ENCODE measurements at regions not wholly inside any gene's neighbourhood (a gene's known extent, or its start where the extent isn't known, plus 50 kb on each side); places are given as distances from the start of the nearest gene placed in this dataset.
"Not testable (repeated sequence)": the region's sequence is repeated elsewhere in the genome, so short reads cannot be mapped to it uniquely, and the experiment has no call there.

DNA sequence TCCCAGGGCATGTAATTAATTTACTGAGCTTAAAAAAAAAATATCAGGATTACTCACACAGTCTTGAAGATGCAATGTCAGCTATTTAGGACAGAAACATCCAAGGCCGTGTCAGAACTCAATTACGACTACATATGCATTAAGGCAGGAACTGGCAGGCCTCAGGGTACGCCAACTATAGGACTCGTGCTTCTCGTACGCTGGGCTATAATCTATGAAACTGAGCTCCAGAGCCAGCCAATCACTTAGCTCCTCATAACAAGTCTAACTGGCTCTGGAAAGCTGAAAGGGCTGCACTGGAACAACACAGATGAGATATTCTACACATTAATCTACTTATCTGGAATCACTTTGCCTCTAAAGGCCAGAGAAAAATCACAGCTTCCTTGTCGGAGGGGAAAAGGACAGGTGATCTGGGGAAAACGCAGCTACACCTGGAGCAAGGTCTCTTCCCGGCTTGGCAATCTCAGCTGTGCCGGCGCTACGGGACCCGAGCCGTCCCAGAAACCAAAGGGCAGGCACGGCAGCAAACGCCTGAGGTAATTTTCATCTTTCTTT lies 212.0 kb downstream of the DEPDC1B start:
- no peak for DNase-seq

DNA sequence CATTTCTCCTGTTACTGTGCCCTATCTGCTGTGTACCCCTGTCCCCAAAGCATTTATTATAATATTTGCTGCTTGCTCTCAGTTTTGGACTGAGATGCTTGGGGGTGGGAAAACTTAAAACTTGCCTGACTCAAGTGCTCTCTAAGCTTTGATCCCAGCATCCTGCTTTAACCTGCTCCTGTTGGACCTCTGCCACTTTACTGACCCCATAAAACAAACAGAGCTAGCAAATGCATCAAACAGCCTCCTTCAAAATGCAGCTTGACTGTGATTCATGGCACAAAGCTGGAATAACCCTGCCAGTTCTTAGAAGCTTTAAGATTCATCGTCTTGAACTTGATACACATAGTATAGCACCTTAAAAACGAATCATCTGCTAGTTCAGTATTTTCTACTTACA lies 212.5 kb downstream of the DEPDC1B start:
- DNase-seq: no peak

DNA sequence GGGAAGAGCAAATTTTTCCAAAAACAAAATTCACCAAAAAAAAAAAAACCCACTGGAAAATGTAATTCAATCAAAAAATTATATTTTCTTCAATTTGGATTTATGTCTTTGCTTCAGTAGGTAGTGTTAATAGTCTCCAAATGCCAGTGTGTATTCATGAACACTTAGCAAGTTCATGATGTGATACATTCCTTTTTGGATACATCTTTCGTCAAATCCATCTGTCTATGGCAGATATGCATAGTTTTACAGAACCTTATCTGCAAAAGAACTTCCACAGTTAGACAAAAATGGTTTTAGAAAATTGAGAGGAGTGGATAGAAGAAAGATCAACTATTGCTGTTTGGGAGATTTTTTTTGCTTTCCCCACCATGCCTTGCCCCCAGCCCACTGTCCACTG lies 214.6 kb downstream of the DEPDC1B start:
- DNase-seq: no peak

DNA sequence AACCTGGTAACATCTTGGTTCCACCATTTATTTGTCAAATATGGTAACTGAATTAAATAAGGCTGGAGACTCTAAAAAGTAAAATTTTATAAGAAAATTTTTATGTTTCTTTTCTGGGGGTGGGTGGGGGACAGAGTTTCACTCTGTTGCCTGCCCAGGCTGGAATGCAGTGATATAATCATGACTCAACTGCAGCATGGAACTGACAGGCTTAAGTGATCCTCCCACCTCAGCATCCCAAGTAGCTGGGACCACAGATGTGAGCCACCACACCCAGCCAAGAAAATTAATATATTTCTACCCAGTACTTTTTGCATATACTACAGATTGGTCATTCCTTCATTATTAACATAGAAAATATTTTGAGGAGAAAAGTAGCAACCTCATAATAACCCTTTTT lies 216.9 kb downstream of the DEPDC1B start:
- no peak for DNase-seq

DNA sequence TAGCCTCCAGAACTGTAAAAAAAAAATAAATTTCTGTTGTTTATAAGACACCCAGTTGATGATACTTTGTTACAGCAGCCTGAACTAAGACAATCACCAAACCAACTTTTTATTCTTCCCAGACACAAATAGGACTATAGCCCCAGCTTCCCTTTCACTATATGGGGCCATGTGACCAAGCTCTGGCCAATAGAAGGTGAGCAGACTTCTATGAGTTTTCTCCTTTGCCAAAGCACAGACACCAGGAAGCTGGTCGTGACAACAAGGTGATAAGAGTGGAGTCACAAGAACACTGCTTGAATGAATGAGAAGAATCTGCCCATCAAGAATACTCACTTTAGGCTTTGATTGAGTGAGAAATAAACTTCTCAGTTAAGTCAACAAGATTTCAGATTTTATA lies 217.7 kb downstream of the DEPDC1B start:
- DNase-seq: no peak

DNA sequence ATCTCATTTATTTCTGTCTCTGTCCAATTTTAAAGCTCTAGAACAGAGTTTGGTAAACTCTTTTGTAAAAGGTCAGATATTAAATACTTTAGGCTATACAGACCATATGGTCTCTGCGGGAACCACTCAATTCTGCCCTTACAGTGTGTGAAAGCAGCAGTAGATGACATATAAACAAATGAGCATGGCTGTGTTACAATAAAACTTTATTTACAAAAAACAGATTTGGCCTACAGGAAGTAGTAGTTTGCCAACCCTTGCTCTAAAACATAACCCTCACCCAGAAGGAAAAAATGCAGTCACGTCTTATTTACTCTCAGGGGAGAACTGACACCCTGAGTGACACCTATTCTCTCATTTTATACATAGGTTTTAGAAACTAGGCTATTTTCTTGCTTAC lies 220.4 kb downstream of the DEPDC1B start:
- DNase-seq: no peak

DNA sequence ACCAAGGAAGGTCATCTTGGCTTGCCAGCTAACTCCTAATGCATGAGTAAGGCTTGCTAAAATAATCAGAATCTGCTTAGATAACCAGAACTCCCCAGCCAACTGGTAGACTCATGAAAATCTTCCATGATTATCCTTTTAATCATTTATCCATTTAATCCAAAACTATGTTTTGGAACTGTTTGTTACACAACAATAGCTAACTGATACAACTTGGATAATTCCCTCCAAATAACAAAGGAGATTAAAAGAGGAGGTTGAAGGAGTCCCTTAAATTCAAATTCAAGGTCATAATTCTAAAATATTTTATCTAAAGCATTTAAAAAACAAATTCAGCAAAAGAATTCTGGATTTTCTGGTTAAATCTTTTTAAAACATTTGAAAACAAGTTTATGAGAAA lies 222.1 kb downstream of the DEPDC1B start:
- no peak for DNase-seq

DNA sequence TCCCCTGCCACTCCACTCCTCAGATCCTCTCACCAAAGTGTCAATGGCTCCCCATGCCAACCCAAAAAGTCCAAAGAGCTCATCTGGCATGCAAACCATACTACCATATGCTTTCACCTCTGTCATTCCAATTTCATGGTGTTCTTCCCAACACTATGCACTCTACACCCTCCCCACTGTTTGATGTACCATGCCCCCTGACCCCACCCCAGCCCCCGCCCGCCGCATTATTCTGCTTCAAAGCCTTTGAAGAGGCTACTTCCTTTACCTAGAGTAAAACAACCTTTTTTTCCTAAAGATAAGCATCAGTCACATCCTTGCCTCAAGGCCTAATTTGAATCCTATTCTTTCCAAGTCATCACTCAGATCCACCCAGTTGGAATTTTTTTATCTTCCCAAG lies 226.3 kb downstream of the DEPDC1B start:
- DNase-seq: no peak

DNA sequence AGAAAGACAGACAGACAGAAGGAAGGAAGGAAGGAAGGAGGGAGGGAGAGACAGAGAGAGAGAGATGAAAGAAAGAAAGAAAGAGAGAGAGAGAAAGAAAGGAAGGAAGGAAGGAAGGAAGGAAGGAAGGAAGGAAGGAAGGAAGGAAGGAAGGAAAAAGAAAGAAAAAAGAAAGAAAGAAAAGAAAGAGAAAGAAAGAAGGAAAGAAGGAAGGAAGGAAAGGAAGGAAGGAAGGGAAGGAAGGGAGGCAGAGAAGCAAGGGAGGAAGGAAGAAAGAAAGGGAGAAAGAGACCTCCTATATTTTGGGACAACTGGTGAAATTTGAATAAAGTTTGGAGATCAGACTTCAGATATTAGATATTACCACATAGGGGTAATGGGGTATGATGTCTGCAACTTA lies 226.9 kb downstream of the DEPDC1B start:
- not testable (repeated sequence) for DNase-seq

DNA sequence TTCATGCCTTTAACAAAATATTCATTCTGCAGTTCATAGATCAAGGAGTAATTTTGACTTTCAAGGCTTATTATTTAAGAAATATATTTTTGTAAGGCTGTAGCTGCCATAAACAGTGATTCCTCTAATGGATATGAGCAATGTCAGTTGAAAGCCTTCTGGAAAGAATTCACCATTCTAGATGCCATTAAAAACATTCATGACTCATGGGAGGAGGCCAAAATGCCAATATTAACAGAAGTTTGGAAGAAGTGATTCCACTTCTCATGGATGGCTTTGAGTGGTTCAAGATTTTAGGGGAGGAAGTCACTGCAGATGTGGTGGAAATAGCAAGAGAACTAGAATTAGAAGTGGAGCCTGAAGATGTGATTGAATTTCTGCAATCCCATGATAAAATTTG lies 229.1 kb downstream of the DEPDC1B start:
- no peak for DNase-seq

DNA sequence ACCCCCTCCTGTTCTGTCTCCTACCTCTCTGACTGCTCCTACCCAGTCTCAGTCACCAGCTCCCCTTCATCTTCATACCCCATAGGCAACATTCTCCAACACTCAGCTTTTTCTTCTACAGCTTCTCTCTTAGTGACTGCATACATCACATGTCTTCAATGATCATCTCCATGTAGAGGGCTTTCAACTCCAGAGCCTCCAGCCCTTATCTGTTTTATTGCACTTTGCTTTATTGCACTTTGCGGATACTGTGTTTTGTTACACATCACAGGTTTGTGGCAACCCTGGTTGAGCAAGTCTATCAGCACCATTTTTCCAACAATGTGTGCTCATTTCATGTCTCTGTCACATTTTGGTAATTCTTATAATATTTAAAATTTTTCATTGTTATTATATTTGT lies 230.7 kb downstream of the DEPDC1B start:
- DNase-seq: no peak

DNA sequence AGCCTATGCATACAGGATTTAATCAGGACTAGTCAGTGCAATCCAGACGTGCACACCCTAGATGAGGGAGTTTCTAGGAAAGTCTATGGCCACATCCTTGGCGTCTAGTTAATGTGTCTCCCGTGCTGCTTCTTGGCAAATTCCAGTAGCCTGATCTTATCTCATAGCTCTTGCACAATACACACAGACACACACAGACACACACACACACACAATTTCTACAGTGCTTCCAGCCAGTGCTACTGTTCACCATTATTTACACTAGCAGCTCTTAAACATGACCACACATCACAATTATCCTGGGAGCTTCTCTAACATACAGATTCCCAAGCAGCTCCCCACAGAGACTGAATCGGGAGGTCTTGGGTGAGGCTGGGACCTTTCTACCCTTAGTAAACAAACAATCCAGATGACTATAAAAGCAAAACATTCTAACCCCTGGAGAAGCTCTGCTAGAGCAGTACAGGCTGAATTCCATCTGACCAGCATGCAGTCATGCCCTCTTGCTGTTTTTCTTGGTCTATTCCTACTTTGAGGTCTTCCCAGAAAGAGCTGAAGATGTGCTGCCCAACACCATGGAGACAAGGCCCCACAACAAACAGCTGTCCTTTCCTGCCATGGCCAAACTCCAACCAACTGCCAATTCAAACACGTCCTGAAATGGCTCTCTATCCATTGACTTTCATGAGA lies 236.6 kb downstream of the DEPDC1B start:
- DNase-seq: no peak

DNA sequence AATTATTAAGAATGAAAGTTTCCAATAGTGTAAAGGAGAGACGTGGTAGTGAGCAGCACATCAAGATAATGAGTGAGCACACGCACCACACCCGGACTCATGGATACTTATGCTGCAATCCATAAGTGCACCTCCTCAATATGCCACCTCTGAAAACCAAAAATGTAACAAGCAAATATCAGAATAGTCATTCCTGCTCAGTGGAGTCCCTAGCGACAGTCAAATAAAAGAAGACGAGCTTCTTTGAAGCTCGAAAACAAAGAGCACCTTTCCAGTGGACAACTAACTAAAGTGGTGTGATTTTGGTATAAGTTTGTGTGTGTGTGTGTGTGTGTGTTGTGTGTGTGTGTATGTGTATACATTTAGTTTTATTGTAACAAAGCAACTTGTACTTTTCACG lies 241.3 kb downstream of the DEPDC1B start:
- no peak for DNase-seq

DNA sequence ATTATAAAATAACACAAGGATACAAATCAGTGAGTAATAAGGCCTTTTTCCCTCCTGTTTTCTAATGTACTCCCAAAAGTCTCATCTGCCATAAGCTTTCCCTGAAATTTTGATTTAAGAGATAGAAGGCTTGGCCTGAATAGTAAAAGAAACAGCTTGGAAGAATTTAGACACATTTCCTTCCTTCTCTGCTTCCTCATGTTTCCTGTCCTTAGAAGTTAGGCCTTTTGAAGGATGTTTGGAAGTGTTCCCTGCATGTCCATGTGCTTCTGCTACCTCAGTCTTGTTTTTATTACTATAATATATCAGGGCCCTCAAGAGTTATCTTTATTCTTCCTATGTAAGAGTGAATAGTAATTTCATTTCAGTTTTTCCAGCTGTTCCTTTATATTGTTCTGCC lies 242.7 kb downstream of the DEPDC1B start:
- no peak for DNase-seq

DNA sequence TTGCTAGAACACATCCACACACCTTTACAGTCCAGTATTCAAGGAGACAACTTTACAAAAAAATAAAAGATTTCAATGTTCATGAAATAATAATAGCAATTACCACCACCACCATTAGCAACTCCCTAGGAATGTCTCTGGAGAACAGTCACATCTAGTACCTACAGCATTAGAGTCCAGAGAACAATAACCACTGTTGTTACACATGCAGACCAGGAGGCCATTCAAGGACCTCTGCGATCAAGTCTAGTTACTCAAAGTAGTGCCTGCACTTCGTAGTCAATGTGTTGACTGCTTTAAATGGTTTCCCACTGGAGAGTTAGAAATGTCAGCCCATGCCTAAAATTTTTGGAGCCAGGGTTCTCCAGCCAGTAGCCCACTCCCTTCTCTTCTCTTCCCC lies 244.4 kb downstream of the DEPDC1B start:
- no peak for DNase-seq

DNA sequence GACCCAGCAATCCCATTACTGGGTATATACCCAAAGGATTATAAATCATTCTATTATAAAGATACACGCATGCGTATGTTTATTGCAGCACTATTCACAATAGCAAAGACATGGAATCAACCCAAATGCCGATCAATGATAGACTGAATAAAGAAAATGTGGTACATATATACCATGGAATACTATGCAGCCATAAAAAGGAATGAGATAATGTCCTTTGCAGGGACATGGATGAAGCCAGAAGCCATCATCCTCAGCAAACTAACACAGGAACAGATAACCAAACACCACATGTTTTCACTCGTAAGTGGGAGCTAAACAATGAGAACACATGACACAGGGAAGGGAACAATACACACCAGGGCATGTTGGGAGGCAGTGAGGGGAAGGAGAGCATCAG lies 245.7 kb downstream of the DEPDC1B start:
- DNase-seq: not testable (repeated sequence)

DNA sequence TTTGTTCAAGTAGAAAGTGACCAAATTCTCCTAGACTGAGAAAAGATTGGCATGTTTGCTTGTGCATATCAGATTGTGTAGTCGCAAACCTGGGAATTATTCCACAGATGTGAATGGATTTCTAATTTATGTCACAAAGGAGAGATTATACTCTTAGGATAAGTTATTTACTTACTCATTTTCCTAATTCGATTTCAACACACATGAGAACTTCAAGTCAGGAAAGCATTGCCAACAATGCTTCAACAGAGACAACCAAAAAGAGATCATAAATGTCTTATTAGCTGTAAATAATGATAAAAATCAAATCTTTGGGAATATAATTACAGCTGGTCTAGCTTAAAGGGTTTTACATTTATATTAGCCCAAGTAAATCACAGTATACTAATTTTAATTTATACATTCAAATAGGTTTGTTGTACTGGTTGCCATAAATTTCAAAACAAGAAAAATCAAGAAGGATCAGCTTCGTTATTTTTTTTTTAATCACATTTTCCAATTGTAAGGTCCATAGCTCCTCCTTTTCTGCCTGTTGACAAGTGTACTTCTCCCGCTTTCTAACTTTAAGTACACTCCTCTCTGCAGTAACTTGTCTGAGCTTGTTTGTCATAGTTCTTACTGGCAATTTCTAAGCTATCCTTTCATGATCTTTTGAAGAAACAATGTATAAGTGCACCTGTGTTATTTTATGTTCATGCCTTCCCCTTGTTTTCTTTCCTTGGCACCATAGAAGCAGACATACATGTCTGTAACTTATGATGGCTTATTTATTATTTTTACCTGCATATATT lies 246.6 kb downstream of the DEPDC1B start:
- DNase-seq: no peak

DNA sequence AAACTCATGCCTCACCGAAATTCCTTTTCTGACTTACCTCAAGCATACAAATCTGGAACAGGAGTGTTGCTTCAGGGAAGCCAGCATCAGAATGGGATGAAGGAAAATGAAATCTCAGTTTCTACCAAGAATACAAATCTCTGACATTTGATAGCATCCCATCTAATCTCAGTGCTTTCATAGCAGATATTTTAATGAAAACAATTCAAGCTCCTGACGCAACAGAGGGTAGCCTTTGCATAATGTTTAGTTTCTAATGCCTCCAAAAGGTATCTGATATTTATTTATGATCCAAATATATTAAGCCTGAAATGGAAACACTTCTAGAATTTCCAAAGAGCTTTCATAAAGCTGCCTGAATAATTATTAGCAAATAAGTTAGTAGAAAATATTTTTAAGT lies 251.4 kb downstream of the DEPDC1B start:
- DNase-seq: no peak

DNA sequence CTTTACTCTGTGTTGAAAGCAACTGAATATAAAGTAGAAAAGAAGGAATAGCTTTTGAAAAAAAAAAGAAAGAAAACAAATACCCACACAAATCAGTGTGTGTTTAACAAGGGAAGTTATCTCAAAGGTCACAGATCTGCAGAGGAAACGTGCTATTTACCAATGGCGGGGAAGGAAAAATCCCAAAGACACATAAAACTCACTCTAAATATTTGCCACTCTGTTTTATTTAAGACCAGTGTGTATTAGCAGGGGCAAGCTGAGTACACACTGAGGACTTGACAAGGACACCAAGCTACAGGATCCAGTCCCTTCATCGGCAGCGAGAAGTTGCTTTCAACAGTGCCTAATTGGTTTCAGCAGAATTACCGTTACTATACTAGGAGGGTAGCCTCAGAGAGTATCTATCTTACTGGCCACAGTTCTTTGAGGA lies 252.5 kb downstream of the DEPDC1B start:
- no peak for DNase-seq

DNA sequence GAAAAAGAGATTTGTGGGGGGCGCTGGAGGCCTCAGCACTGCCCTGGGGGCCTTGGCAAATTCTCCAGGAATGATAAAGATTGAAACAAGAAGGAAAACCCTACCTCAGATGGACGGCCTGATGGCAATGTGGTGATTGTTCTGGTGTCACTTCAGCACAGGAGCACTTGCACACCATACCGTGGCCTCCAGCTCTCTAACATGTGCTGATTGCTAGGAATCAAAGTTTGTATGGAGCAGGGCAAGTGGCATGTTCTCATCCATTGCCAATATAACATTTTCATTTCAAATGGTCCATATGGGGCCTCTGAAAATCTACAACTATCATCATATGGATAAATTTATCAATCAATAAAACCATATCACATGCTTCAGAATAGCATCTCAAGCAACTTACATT lies 253.0 kb downstream of the DEPDC1B start:
- no peak for DNase-seq

DNA sequence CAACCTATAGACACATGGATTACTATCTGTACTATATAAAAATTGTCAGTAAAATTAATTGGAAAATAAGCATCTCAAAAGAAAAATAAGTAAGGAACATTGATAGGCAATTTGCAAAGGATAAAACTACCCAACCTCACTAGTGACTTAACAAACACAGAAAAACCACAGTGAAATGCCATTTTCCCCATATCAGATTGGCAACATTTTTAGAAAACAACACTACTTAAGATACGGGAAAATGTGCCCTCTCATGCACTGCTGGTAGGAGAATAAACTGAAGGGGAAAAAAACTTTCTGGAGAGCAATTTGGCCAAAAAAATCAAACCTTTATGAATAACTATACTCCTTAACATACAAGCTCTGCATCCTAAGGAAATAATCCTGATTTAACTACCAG lies 254.0 kb downstream of the DEPDC1B start:
- no peak for DNase-seq

DNA sequence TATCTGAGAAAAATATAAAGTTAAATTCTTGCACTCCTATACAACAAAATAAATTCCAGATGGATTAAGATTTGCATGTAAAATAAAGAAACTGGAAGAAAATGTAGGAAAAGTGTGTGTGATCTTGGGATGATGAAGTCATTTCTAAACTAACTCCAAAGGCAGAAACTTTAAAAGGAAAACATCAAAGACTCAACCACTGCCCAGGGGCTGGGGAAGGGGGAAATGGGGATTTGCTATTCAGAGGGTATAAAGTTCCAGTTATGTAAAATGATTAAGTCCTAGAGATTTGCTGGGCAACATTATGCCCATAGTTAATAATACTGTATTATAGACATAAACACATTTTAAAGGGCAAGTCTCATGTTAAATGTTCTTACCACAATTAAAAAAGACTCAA lies 254.5 kb downstream of the DEPDC1B start:
- no peak for DNase-seq

DNA sequence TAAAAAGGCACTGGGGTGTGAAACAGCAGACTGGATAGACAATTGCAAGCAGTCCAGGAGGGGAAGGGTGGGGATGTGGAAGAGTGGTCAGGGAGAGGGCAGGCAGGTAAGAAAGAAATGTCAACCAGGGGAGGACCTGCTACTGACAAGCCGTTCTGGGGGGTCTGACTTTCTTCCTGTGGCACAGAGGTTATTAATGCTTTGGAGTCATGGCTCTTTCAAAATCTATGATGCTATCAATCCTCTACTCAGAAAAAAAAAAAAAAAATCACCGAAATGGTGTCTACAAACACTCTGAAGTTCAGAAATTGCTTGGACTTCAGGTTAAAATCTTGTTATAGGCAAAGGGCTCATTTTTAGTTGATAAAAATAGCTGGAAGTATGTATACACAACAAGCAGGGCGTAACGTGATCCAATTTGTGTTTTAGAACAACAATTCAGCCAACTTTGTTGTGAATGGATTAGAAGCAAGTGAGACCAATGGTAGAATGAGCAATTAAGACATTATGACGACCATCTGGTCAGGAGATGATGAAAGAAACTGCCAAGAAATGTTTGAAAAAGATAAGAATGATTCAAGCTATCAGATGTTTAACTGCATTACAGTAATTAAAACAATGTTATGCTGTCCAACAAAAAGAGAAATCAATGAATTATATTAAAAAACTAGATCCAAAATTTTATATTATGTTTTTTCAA lies 255.2 kb downstream of the DEPDC1B start:
- DNase-seq: no peak

DNA sequence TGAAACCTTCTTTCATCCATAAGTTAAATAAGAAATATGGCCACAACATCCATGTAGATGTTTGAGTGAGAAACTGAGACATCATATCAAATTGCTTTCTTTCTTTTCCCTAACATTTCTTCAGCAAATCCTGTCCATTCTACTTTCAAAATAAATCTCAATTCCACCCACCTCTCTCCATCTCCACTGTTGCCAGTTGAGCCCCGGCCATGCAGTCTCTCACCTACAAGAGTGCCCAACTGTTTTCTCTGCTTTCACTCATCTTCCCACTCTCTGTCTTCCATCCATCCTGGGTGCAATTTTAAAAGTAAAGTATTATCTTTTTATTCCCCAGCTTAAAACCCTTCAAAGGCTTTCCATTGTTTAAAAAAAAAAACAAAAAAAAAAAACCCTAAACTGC lies 260.4 kb downstream of the DEPDC1B start:
- DNase-seq: no peak

Data from hindlimb muscle (tissue), 1 donor.